GM12872 (cell line): ENCODE measurements at regions not wholly inside any gene's neighbourhood (a gene's known extent, or its start where the extent isn't known, plus 50 kb on each side); places are given as distances from the start of the nearest gene placed in this dataset.

ENCODE experiments used
- CTCF ChIP-seq: IDR thresholded peaks from 3 replicates; pipeline ENCODE4 v1.5.1; 2011; ENCODE audit warnings: low read depth, mild to moderate bottlenecking, low read length, moderate library complexity; ENCODE audit not compliant: insufficient read depth

DNA sequence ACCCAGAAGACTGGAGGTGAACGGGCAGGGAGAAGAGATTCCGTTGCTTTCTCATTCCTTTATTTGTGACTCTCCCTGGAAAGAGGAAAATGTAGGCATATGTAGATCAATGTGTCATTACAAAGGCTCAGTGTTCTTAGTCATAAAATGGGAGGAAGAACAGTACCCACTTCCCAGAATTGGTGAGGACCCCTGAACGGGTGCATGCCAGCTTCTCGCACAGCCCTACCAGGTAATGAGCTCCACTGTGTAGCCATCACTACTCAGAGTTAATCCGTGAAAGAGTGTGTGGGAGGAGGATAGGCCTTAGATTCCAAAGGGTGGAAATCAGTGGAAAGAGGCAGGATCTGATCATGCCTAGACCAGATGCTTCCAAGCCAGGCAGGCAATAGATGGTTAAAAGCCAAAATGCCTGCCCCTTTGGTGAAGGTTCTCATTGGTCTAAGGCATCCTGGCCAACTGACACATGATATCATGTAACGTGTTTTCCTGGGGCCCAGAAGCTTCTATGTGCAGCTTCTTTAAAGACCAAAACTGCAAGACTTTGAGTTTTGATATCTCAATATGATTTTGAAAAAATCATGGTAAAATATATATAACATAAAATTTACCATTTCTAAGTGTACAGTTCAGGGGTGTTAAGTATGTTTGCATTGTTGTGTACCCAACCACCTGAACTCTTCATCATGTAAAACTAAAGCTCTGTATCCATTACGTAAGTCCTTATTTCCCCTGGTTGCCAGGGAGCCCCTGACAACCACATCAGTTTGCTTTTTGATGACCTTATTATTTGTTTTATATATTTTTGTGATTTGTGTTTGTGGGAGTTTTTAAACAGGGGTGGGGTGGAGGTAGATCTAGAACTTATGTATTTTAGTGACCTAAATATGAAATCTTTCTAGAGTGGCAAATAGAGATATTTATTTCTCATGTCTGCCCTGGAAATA, 402.2 kb upstream of the CFAP20DC start:
- no peak for TF ChIP-seq CTCF

- TF ChIP-seq CTCF: no peak
Observed at GRCh38 chr3:59450946-59451763, 401.3 kb upstream of the CFAP20DC start.

DNA sequence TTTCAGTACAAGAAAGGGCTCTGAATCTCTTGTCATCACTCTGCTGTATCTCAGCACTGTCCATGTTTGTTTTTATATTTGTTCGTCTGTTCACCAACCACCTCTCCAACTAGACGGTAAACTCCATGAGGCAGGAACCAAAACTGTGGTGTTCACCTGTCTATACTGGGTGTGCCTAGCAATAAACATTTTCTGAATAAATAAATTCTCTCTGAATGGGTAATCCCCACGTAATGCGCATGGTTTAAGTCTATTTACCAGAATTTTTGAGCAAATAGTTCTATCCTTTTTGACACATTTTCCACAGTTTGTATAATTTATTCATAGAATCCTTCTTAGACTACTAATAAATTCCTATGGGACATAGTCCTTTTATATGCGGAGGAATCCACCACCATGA, 400.6 kb upstream of the CFAP20DC start:
- no peak for TF ChIP-seq CTCF

DNA sequence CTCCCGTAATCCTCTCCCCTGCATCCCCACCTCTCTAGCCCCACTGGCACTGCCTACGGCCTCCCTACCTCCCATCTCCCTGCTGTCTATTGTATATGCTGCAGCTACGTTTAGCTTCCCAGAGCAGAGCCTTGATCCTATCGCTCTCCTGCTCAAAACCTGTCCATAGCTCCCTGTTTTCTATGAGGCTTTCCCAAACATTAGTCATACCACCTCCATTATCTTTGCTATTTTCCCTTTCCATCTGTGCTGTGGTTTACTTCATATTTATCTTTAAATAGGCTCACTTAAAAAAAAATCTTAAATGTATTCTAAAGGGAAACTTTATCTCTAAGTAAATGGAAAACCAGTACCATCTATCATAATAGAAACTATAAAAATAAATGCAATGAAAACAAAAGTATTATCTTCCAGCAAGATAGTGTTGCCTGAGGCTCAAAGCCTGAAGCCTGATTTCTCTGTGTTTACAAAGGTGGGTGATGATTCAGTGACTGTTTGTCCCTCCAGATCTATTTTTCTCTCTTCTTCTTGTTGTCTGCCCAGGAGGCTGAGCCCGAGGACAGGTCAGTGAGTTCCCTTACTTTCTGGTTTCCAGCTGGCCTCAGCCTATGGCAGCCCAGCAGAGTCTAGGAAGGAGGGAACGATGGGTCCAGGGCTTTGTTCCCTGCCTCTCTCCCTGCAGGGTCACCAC, 397.1 kb upstream of the CFAP20DC start:
- no peak for TF ChIP-seq CTCF

DNA sequence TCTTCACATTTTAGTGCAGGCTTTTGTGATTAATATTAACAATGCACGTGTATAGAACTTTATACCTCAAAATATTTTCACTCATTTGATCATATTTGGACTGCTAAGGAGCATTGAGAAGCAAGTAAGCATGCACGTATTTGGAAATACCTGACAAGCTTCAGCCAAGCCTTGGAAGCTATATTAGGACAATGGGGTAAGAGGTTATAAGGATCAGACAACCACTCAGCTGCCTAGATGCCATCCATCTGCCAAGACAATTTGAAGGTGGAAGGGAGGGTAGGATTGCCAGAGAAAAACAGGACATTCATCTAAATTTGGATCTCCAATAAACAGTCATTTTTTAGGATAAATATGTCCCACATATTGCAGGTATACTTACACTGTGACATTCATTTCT, 394.9 kb upstream of the CFAP20DC start:
- no peak for TF ChIP-seq CTCF

DNA sequence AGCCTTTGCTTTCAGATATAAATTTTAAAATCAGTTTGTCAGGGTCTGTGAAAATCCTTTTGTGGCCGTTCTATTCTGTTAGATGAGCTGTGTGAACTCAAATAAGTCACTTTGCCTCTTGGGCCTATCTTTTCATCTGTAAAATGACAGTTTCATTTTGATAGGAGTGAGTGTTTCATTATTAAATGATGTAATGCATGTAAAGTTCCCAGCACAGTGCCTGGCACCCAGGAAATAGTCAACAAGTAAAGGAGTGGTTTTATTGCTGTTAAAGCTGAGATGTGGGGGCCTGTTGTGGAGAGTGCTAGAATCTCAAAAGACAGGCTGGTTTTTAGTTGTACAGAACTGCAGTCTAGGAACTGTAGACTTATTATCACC, 394.5 kb upstream of the CFAP20DC start:
- no peak for TF ChIP-seq CTCF

DNA sequence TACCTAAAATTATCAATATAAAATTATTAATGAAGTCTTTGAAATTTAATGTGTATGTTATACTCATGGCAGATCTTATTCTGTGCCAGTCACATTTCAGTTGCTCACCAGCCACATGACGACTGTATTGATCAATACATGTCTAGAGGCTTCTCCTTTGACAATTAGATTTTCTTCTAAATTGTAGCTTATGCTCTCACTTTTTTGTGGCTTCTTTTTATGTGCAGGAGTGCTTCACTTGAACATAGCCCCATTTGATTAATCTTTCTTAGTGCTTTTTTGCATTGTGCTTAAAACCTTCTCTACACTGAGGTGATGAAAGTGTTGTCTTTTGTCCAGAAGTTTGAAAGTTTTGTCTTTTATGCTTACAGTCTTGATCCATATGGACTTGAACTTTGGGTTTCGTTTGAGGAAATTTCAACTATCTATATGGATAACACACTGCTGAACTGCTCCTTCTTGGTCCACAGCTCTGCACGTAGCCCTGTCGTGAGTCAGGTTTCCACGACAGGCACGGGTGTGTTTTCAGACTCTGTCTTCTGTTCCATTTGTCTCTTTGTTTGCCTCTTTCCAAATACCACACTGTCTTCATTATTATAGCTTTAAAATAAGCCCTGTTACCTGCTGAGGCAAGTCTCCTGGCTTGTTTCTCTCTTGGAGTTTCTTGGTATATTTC, 393.9 kb upstream of the CFAP20DC start:
- no peak for TF ChIP-seq CTCF
